SK-N-SH (cell line): ENCODE measurements at regions not wholly inside any gene's neighbourhood (a gene's known extent, or its start where the extent isn't known, plus 50 kb on each side); places are given as distances from the start of the nearest gene placed in this dataset.

Source experiments
- EZH2phosphoT487 ChIP-seq: fragments of 200-600 bp; sonication (generic); IDR thresholded peaks from 2 replicates; pipeline ENCODE4 v1.6.1; 2017; ENCODE audit warnings: low read depth, mixed run types, mild to moderate bottlenecking, antibody characterized with exemption, moderate library complexity, borderline replicate concordance
- POLR2AphosphoS5 ChIP-seq: IDR thresholded peaks from 2 replicates; pipeline ENCODE4 v1.6.1; 2012; ENCODE audit warnings: low read depth, low read length
- RFX5 ChIP-seq: IDR thresholded peaks from 2 replicates; pipeline ENCODE4 v1.6.1; 2012; ENCODE audit warnings: mild to moderate bottlenecking, improper control_type of control experiment, low read length
- TF ChIP-seq, protein P1 (sequence below): fragments of 200-600 bp; sonication (generic); IDR thresholded peaks from 2 replicates; pipeline ENCODE4 v1.6.1; 2017; ENCODE audit warnings: antibody characterized with exemption, mild to moderate bottlenecking, moderate library complexity
- TF ChIP-seq, protein P2 (sequence below): IDR thresholded peaks from 2 replicates; pipeline ENCODE4 v1.4.0; 2012; ENCODE audit warnings: low read depth

DNA sequence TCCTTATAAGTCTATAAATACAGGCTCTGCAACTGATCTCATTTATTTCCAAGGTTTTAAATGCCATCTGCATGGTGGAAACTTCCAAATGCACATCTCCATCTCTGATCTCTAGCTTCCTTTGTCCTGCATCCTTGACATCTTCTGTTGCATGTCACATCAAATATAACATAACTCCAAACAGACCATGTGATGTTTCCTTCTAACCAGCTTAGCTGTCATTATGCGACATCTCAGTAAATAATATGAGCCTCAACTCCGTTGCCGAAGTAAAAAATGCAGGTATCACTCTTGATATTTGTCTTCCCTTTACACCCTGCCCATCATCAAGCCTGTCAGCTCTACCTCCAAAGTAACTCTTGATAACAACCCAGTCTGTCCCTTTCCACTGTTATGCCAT lies 506.4 kb upstream of the C9orf72 start:
- TF ChIP-seq POLR2AphosphoS5 (no peak), RFX5 (no peak), EZH2phosphoT487 (no peak)
- TF ChIP-seq, protein P1, sequence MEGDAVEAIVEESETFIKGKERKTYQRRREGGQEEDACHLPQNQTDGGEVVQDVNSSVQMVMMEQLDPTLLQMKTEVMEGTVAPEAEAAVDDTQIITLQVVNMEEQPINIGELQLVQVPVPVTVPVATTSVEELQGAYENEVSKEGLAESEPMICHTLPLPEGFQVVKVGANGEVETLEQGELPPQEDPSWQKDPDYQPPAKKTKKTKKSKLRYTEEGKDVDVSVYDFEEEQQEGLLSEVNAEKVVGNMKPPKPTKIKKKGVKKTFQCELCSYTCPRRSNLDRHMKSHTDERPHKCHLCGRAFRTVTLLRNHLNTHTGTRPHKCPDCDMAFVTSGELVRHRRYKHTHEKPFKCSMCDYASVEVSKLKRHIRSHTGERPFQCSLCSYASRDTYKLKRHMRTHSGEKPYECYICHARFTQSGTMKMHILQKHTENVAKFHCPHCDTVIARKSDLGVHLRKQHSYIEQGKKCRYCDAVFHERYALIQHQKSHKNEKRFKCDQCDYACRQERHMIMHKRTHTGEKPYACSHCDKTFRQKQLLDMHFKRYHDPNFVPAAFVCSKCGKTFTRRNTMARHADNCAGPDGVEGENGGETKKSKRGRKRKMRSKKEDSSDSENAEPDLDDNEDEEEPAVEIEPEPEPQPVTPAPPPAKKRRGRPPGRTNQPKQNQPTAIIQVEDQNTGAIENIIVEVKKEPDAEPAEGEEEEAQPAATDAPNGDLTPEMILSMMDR = no peak
- TF ChIP-seq, protein P2, sequence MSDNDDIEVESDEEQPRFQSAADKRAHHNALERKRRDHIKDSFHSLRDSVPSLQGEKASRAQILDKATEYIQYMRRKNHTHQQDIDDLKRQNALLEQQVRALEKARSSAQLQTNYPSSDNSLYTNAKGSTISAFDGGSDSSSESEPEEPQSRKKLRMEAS = no peak
